Right renal cortex interstitium (tissue), 3 donors: ENCODE measurements at regions not wholly inside any gene's neighbourhood (a gene's known extent, or its start where the extent isn't known, plus 50 kb on each side); places are given as distances from the start of the nearest gene placed in this dataset.
A peak's percentile ranks its signal among the peaks of the same experiment; 100 is the strongest.
"Not testable (repeated sequence)": the region's sequence is repeated elsewhere in the genome, so short reads cannot be mapped to it uniquely, and the experiment has no call there.

Experiments
- DNase-seq, 3 donors: peaks; one replicate each; pipeline ENCODE4 v3.0.0-alpha.2; 2013; ENCODE audit warnings: low read depth in 3 of 3, low spot score in 2 of 3

- not testable (repeated sequence) for DNase-seq
Measured at GRCh38 chr3:75840160-75840559, 54.8 kb upstream of the ZNF717 start.

DNA sequence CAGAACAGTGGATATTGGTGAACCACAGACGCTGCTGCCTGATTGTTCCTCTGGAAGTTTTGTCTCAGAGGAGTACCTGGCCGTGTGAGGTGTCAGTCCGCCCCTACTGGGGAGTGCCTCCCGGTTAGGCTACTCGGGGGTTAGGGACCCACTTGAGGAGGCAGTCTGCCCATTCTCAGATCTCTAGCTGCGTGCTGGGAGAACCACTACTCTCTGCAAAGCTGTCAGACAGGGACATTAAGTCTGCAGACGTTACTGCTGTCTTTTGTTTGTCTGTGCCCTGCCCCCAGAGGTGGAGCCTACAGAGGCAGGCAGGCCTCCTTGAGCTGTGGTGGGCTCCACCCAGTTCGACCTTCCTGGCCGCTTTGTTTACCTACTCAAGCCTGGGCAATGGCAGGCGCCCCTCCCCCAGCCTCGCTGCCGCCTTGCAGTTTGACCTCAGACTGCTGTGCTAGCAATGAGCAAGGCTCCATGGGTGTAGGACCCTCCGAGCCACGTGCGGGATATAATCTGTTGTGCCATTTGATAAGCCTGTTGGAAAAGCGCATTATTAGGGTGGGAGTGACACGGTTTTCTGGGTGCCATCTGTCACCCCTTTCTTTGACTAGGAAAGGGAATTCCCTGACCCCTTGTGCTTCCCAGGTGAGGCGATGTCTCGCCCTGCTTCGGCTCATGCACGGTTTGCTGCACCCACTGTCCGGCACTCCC, 65.1 kb upstream of the ZNF717 start:
- not testable (repeated sequence) for DNase-seq

GRCh38 chr3:75863130-75863529, 77.8 kb upstream of the ZNF717 start:
- no peak for DNase-seq

GRCh38 chr3:75863878-75864277, 78.5 kb upstream of the ZNF717 start:
- DNase-seq, result no peak

DNA sequence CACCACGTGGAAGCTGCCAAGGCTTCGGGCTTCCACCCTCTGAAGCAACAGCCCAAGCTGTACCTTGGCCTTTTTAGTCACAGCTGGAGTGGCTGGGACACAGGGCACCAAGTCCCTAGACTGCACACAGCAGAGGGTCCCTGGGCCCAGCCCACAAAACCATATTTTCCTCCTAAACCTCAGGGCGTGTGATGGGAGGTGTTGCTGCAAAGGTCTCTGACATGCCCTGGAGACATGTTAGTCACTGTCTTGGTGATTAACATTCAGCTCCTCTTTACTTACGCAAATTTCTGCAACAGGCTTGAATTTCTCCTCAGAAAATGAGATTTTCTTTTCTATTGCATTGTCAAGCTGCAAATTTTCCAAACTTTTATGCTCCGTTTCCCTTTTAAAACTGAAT, 98.4 kb upstream of the ZNF717 start:
- DNase-seq, result not testable (repeated sequence)

DNA sequence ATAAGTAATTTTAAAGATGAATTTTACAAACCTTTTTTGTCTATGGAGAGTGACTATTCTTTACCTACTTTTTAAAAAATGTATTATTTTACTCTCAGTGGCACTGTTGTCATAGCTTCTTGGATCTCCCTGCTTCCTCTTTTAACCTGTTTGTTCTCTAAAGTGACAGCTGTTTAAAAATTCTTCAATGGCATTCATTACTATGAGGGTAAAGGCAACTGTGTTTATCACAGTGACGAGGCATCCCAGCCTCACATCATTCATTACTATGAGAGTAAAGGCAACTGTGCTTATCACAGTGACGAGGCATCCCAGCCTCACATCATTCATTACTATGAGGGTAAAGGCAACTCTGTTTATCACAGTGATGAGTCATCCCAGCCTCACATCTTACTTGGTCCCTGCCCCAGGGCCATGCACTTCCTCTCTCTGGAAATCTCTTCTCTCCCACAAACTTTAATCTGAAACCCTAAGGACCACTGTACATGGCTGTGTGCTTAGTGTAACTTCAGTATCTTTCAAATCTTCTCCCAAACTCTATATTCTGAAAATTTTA, 101.7 kb upstream of the ZNF717 start:
- DNase-seq, result no peak

GRCh38 chr3:75894234-75894633, 108.9 kb upstream of the ZNF717 start:
- DNase-seq, result no peak

- DNase-seq, result no peak
Measured at GRCh38 chr3:75896265-75896664, 110.9 kb upstream of the ZNF717 start.

GRCh38 chr3:75901446-75901845, 116.1 kb upstream of the ZNF717 start:
- not testable (repeated sequence) for DNase-seq

- peak; percentile 20 to 30 (median 27) for DNase-seq
Measured at GRCh38 chr3:75906555-75907112, 121.3 kb upstream of the ZNF717 start.

DNA sequence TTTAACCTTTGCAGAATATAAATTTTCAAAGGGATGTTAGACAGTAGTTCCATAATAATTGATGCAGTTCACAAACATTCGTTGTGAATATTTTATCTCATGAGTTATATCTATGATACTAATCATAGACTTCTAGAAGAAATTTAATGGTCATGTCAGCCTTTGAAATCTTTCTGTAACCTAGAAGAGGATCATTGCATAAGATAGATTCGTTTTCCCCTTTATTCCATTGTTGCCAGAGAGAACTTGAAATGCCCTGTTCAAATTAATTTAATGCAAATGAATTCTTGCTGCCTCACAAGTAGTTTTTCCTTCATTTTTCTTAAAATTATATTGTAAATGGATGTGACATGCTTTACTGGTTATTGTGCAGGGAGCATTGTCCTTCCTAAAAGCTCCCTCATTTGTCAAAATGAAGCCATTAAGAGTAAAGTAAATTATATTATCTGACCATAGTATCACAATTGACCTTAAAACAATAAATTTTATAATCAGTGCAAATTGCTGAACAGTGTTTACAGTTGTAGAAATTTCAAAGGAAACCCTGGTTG, 128.5 kb upstream of the ZNF717 start:
- no peak for DNase-seq

DNA sequence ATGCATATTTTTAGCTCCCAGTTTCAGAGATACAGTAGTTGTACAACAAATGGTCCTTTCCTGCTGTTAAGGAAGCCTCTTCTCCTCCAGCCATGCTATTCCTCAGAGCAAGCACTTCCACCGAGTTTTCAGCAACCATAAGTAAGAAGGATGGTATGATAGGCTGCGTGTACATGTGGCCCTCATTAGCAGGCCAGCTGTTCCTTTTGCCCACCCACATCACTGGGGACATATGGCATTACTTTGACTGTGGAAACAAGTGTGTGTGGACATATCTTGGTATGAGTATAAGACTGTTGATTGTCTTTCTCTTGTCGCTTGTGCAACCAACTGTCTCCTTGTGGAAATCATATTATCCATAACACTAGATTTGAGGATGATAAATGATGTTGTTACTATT, 129.4 kb upstream of the ZNF717 start:
- not testable (repeated sequence) for DNase-seq

GRCh38 chr3:75938921-75939320, 153.6 kb upstream of the ZNF717 start:
- DNase-seq, result no peak

- no peak for DNase-seq
Measured at GRCh38 chr3:75951941-75952340, 166.6 kb upstream of the ZNF717 start.

- DNase-seq, result not testable (repeated sequence)
Measured at GRCh38 chr3:75960031-75960430, 174.7 kb upstream of the ZNF717 start.

- DNase-seq, result not testable (repeated sequence)
Measured at GRCh38 chr3:75962054-75962453, 176.7 kb upstream of the ZNF717 start.

DNA sequence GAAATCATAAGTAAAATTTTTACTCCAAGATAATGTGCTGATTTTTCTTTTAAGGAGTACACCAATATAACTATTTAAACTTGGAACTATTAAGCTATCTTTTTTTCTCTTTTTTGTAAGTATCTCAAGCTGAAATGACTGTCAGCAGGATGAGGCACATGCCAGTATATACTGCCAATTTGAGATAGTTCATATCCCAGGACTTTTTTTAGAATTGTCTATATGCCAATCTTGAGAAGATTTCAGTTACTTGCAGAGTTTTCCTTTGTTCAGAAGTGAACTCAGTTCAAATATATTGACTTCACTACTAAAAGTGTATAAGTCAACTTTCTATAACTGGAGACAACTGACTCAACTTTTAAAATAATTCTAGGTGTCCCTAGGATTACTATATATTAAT, 181.7 kb upstream of the ZNF717 start:
- DNase-seq, result no peak

DNA sequence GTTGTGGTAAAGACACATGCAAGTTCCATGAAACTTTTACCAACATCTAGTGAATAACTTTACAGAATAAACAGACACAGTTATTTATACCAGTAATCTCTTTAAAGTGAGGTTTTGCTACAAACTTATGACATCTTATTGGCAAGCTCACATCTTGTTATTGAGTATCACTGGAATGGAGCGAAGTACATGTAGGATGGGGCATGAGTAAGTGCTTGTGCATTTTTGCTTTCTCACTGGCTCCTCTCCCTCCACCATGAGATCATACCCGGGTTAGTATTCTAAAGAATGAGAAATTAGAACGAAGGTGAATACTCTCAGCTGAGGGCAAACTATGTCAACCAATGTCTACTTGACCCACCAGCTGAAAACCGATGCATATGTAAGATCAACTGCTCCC, 193.3 kb upstream of the ZNF717 start:
- no peak for DNase-seq

- DNase-seq, result no peak
Measured at GRCh38 chr3:75981401-75981800, 196.1 kb upstream of the ZNF717 start.

DNA sequence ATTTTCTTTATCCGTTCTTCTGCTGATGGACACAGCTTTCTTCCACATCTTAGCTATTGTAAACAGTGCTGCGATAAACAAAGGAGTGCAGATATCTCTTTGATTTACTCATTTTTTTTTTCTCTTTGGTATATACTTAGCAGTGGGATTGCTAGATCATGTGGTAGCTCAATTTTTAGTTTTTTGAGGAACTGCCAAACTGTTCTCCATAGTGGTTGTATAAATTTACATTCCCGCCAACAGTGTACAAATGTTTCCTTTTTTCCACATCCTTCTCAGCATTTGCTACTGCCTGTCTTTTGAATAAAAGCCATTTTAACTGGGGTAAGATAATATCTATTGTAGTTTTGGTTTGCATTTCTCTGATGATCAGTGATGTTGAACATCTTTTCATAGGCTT, 196.8 kb upstream of the ZNF717 start:
- DNase-seq, result no peak

- DNase-seq, result no peak
Measured at GRCh38 chr3:75983111-75983510, 197.8 kb upstream of the ZNF717 start.
